ENCODE measurements at regions not wholly inside any gene's neighbourhood (a gene's known extent, or its start where the extent isn't known, plus 50 kb on each side); places are given as distances from the start of the nearest gene placed in this dataset.

- Histone ChIP-seq H3K9ac (ENCODE audit: insufficient read length, low read depth) (no peak overlapping the region), H3K4me1 (ENCODE audit: insufficient read depth, insufficient read length) (no peaks in the 10 kb centered on the region), H3K36me3 (ENCODE audit: insufficient read depth, insufficient read length, low read length) (no peaks in the 10 kb centered on the region), H3K4me3 (ENCODE audit: insufficient read length, low read depth) (no peak overlapping the region), H3K9me3 (ENCODE audit: insufficient read depth, low read length) (no peaks in the 10 kb centered on the region), H3K27me3 (ENCODE audit: insufficient read depth, insufficient read length) (no peaks in the 10 kb centered on the region)
- DNase-seq (ENCODE audit: low read depth, low spot score) = no peak
- TF ChIP-seq ZNF274 (IDR thresholded peaks at IDR 0.05; ENCODE audit: low read depth, low read length) (no peak), YY1 (IDR thresholded peaks at IDR 0.05; ENCODE audit: insufficient read depth, insufficient read length) (no peak), SUZ12 (IDR thresholded peaks at IDR 0.05; ENCODE audit: extremely low read depth, insufficient read depth, insufficient read length) (no peak)
Measured at GRCh38 chr3:109618766-109619378, 281.5 kb upstream of the DPPA4 start.

DNA sequence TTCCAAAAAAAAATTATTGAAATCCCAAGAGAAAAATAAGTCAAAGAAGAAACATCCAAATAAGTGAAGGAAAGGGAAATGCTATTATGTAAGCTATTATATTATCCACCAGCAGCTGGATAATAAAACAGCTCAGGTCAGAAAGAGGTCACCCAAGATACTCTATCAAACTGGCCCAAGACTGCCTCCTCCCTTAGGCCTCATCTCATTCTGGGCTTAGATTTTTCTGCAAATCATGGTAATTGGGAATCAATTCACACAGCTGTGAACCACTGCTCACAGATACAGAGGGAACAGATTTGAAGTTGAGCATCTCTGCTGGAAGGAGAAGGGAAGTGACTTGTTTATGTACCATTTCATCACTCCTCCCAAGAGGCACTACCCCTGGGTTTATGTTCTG is 294.6 kb upstream of the DPPA4 start:
- H3K27me3 ChIP-seq (ENCODE audit: insufficient read depth, insufficient read length) = no peaks in the 10 kb centered on the region
- TF ChIP-seq SUZ12 (IDR thresholded peaks at IDR 0.05; ENCODE audit: extremely low read depth, insufficient read depth, insufficient read length) = no peak

GRCh38 chr3:109640146-109640652 is 302.9 kb upstream of the DPPA4 start:
- Histone ChIP-seq H3K9me3 (ENCODE audit: insufficient read depth, low read length) (no peaks in the 10 kb centered on the region), H3K9ac (ENCODE audit: insufficient read length, low read depth) (no peak overlapping the region), H3K4me3 (ENCODE audit: insufficient read length, low read depth) (no peak overlapping the region), H3K36me3 (ENCODE audit: insufficient read depth, insufficient read length, low read length) (no peaks in the 10 kb centered on the region), H3K4me1 (ENCODE audit: insufficient read depth, insufficient read length) (no peaks in the 10 kb centered on the region), H3K27me3 (ENCODE audit: insufficient read depth, insufficient read length) (no peaks in the 10 kb centered on the region)
- TF ChIP-seq SUZ12 (IDR thresholded peaks at IDR 0.05; ENCODE audit: extremely low read depth, insufficient read depth, insufficient read length) = no peak
- no peak for TF ChIP-seq YY1 (IDR thresholded peaks at IDR 0.05; ENCODE audit: insufficient read depth, insufficient read length)
- TF ChIP-seq ZNF274 (IDR thresholded peaks at IDR 0.05; ENCODE audit: low read depth, low read length) = no peak
- DNase-seq (ENCODE audit: low read depth, low spot score) = no peak

More for the DNA sequence above, 294.6 kb upstream of the DPPA4 start:
- DNase-seq (ENCODE audit: low read depth, low spot score) = no peak
- Histone ChIP-seq H3K36me3 (ENCODE audit: insufficient read depth, insufficient read length, low read length) (no peaks in the 10 kb centered on the region), H3K9me3 (ENCODE audit: insufficient read depth, low read length) (no peaks in the 10 kb centered on the region), H3K9ac (ENCODE audit: insufficient read length, low read depth) (no peak overlapping the region), H3K4me3 (ENCODE audit: insufficient read length, low read depth) (no peak overlapping the region), H3K4me1 (ENCODE audit: insufficient read depth, insufficient read length) (no peaks in the 10 kb centered on the region)

DNA sequence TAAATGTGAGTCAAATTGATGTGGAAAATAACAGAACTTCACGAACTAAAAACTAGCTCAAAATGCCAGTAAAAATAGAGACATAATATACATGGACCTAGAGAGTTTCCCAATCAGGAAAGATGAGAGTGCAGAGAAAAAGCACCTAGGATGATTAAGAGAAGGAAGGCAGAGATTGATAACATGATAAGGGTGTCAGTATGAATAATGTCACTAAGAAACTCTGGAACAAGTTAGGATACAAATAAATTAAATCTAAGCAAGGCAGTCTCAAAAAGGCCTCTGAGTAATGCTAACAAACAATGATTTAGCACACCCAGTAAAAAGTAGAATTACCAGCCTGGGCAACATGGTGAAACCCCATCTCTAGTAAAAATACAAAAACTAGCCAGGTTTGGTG is 304.7 kb upstream of the DPPA4 start:
- no peak for TF ChIP-seq ZNF274 (IDR thresholded peaks at IDR 0.05; ENCODE audit: low read depth, low read length)
- TF ChIP-seq YY1 (IDR thresholded peaks at IDR 0.05; ENCODE audit: insufficient read depth, insufficient read length) = no peak
- no peak for TF ChIP-seq SUZ12 (IDR thresholded peaks at IDR 0.05; ENCODE audit: extremely low read depth, insufficient read depth, insufficient read length)

DNA sequence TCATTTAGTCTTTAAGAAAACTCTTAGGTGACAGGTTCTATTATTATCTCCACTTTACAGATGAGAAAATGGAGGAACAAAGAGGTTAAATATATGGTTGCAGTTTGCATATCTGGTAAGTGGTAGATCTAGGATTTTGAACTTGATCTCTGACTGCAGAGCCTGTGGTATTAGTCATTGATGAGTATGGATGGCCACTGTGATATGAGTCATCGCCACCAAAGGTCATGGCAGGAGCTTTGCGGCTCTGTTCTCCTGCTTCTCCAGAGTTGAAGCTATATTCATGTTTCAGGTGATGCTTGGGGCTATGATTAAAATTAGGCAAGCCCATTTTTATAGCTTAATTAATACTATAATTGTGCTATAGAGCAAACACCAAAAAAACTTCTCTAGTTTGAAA is 306.2 kb upstream of the DPPA4 start:
- no peak overlapping the region for H3K9ac ChIP-seq (ENCODE audit: insufficient read length, low read depth)
- H3K9me3 ChIP-seq (ENCODE audit: insufficient read depth, low read length) = no peaks in the 10 kb centered on the region
- H3K36me3 ChIP-seq (ENCODE audit: insufficient read depth, insufficient read length, low read length) = no peaks in the 10 kb centered on the region
- DNase-seq (ENCODE audit: low read depth, low spot score) = no peak
- H3K4me1 ChIP-seq (ENCODE audit: insufficient read depth, insufficient read length) = no peaks in the 10 kb centered on the region
- TF ChIP-seq YY1 (IDR thresholded peaks at IDR 0.05; ENCODE audit: insufficient read depth, insufficient read length) (no peak), ZNF274 (IDR thresholded peaks at IDR 0.05; ENCODE audit: low read depth, low read length) (no peak), SUZ12 (IDR thresholded peaks at IDR 0.05; ENCODE audit: extremely low read depth, insufficient read depth, insufficient read length) (no peak)
- no peak overlapping the region for H3K4me3 ChIP-seq (ENCODE audit: insufficient read length, low read depth)
- H3K27me3 ChIP-seq (ENCODE audit: insufficient read depth, insufficient read length) = no peaks in the 10 kb centered on the region

More for the DNA sequence above, 304.7 kb upstream of the DPPA4 start:
- Histone ChIP-seq H3K36me3 (ENCODE audit: insufficient read depth, insufficient read length, low read length) (no peaks in the 10 kb centered on the region), H3K27me3 (ENCODE audit: insufficient read depth, insufficient read length) (no peaks in the 10 kb centered on the region), H3K4me3 (ENCODE audit: insufficient read length, low read depth) (no peak overlapping the region), H3K9ac (ENCODE audit: insufficient read length, low read depth) (no peak overlapping the region), H3K9me3 (ENCODE audit: insufficient read depth, low read length) (no peaks in the 10 kb centered on the region), H3K4me1 (ENCODE audit: insufficient read depth, insufficient read length) (no peaks in the 10 kb centered on the region)
- DNase-seq (ENCODE audit: low read depth, low spot score) = no peak

DNA sequence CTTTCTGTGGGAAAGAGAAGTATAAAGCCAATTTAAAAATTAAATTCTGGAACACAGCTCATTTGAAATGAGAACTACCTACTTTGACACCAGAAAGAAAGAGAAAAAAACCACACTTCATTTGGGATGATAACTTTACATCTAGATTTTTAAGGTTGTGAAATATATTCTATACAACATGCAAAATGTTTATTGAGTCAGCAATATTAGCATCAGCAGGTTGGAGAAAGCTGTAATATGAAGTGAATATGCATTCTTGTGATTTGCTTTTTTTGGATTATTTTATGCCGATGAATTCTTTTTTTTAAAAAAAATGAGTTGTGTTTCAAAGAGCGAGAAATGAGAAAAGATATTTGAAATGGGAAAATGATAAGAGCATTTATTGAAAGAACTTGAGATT is 307.0 kb upstream of the DPPA4 start:
- Histone ChIP-seq H3K36me3 (ENCODE audit: insufficient read depth, insufficient read length, low read length) (no peaks in the 10 kb centered on the region), H3K4me3 (ENCODE audit: insufficient read length, low read depth) (no peak overlapping the region), H3K27me3 (ENCODE audit: insufficient read depth, insufficient read length) (no peaks in the 10 kb centered on the region), H3K9me3 (ENCODE audit: insufficient read depth, low read length) (no peaks in the 10 kb centered on the region), H3K4me1 (ENCODE audit: insufficient read depth, insufficient read length) (no peaks in the 10 kb centered on the region), H3K9ac (ENCODE audit: insufficient read length, low read depth) (no peak overlapping the region)
- no peak for DNase-seq (ENCODE audit: low read depth, low spot score)
- no peak for TF ChIP-seq ZNF274 (IDR thresholded peaks at IDR 0.05; ENCODE audit: low read depth, low read length)
- TF ChIP-seq YY1 (IDR thresholded peaks at IDR 0.05; ENCODE audit: insufficient read depth, insufficient read length) = no peak
- TF ChIP-seq SUZ12 (IDR thresholded peaks at IDR 0.05; ENCODE audit: extremely low read depth, insufficient read depth, insufficient read length) = no peak

- no peak overlapping the region for H3K9ac ChIP-seq (ENCODE audit: insufficient read length, low read depth)
- no peak overlapping the region for H3K4me3 ChIP-seq (ENCODE audit: insufficient read length, low read depth)
- no peaks in the 10 kb centered on the region for H3K4me1 ChIP-seq (ENCODE audit: insufficient read depth, insufficient read length)
- TF ChIP-seq ZNF274 (IDR thresholded peaks at IDR 0.05; ENCODE audit: low read depth, low read length) = no peak
- TF ChIP-seq SUZ12 (IDR thresholded peaks at IDR 0.05; ENCODE audit: extremely low read depth, insufficient read depth, insufficient read length) = no peak
- TF ChIP-seq YY1 (IDR thresholded peaks at IDR 0.05; ENCODE audit: insufficient read depth, insufficient read length) = no peak
- no peaks in the 10 kb centered on the region for H3K27me3 ChIP-seq (ENCODE audit: insufficient read depth, insufficient read length)
- H3K9me3 ChIP-seq (ENCODE audit: insufficient read depth, low read length) = no peaks in the 10 kb centered on the region
- DNase-seq (ENCODE audit: low read depth, low spot score) = no peak
- no peaks in the 10 kb centered on the region for H3K36me3 ChIP-seq (ENCODE audit: insufficient read depth, insufficient read length, low read length)
Measured at GRCh38 chr3:109644746-109645145, 307.4 kb upstream of the DPPA4 start.

Data from NT2/D1 (cell line).